B cell (primary cell): ENCODE measurements at regions not wholly inside any gene's neighbourhood (a gene's known extent, or its start where the extent isn't known, plus 50 kb on each side); places are given as distances from the start of the nearest gene placed in this dataset.
"Not testable (repeated sequence)": the region's sequence is repeated elsewhere in the genome, so short reads cannot be mapped to it uniquely, and the experiment has no call there.

Experiments used
- ATAC-seq: fragments of 200-7000 bp; cut with Tn5 transposase; one replicate; pipeline ENCODE4 v1.10.0; 2021; ENCODE audit warnings: low read depth, mild to moderate bottlenecking, moderate number of reproducible peaks, moderate library complexity
- CTCF ChIA-PET: fragments of 350-600 bp; sonication (Branson Sonifier 250); formaldehyde crosslinking; loops from one replicate; lab custom pipeline; 2021; ENCODE audit warnings: antibody characterized with exemption, inconsistent platforms; lab: Charles Lee
- POLR2A ChIA-PET: fragments of 350-600 bp; sonication (Branson Sonifier 250); formaldehyde crosslinking; loops from one replicate; lab custom pipeline; 2021; ENCODE audit warnings: antibody characterized with exemption; lab: Charles Lee
- DNase-seq: peaks from one replicate; pipeline ENCODE4 v3.0.0; 2013
- H2AFZ ChIP-seq: 2 replicates; pipeline ENCODE4 v1.6.1; 2012; ENCODE audit warnings: mild to moderate bottlenecking, low read depth, low read length; ENCODE audit not compliant: insufficient read depth, poor library complexity, severe bottlenecking
- H3K27ac ChIP-seq, 2 donors: 1 replicate in 1 of 2; 2 replicates in 1 of 2; pipeline ENCODE4 v1.5.1; 2012 to 2013; ENCODE audit warnings: low read length in 2 of 2, mild to moderate bottlenecking in 2 of 2, moderate library complexity in 1 of 2
- H3K27me3 ChIP-seq, 4 experiments: fragments of 200-600 bp in 1 of 4; sonication (generic) in 1 of 4; replicated peaks in 1 of 4; 1 replicate in 2 of 4; 2 replicates in 2 of 4; pipeline versions ENCODE4 v1.6.1 to v1.7.0; 2013 to 2016; ENCODE audit warnings: low read length in 3 of 4, mild to moderate bottlenecking in 2 of 4, mixed read lengths in 1 of 4, moderate library complexity in 1 of 4; ENCODE audit not compliant: insufficient read depth in 4 of 4, control insufficient read depth in 3 of 4; ENCODE audit errors: control extremely low read depth in 1 of 4
- H3K36me3 ChIP-seq, 2 experiments: replicated peaks in 1 of 2; 1 replicate in 1 of 2; 2 replicates in 1 of 2; pipeline versions ENCODE4 v1.6.1 to v1.7.1; 2013; ENCODE audit warnings: low read length in 1 of 2; ENCODE audit not compliant: insufficient read depth in 2 of 2, control insufficient read depth in 1 of 2; ENCODE audit errors: control extremely low read depth in 1 of 2, extremely low read depth in 1 of 2
- H3K4me1 ChIP-seq, 2 donors: fragments of 200-600 bp in 1 of 2; sonication (generic) in 1 of 2; 1 replicate in 1 of 2; 2 replicates in 1 of 2; pipeline versions ENCODE4 v1.5.1 to v1.6.1; 2013 to 2017; ENCODE audit warnings: low read length in 2 of 2; ENCODE audit not compliant: control insufficient read depth in 2 of 2, insufficient read depth in 2 of 2
- H3K4me2 ChIP-seq: replicated peaks from 2 replicates; pipeline ENCODE3; 2012; ENCODE audit warnings: mild to moderate bottlenecking, low read depth, low read length; ENCODE audit not compliant: poor library complexity, severe bottlenecking
- H3K4me3 ChIP-seq, 5 experiments: fragments of 200-600 bp in 1 of 5; sonication (generic) in 1 of 5; 1 replicate in 3 of 5; 2 replicates in 2 of 5; pipeline versions ENCODE4 v1.5.1 to v1.7.0; 2011 to 2016; ENCODE audit warnings: low read length in 4 of 5, mild to moderate bottlenecking in 4 of 5, low read depth in 2 of 5, control low read depth in 1 of 5, moderate library complexity in 1 of 5; ENCODE audit not compliant: insufficient read depth in 1 of 5; ENCODE audit errors: control extremely low read depth in 1 of 5, extremely low read depth in 1 of 5
- H3K79me2 ChIP-seq: fragments of 200-600 bp; sonication (generic); one replicate; pipeline ENCODE4 v1.6.0; 2016; ENCODE audit warnings: low read length; ENCODE audit not compliant: control insufficient read depth, insufficient read depth
- H3K9ac ChIP-seq: fragments of 200-600 bp; sonication (generic); 2 replicates; pipeline ENCODE4 v1.6.1; 2017; ENCODE audit warnings: mild to moderate bottlenecking, low read length, moderate library complexity
- H3K9me3 ChIP-seq, 3 donors: one replicate each; pipeline versions ENCODE4 v1.6.1 to v1.7.1; 2013; ENCODE audit warnings: low read length in 2 of 3; ENCODE audit not compliant: control insufficient read depth in 2 of 3, insufficient read depth in 1 of 3; ENCODE audit errors: control extremely low read depth in 1 of 3
- H4K20me1 ChIP-seq: 2 replicates; pipeline ENCODE4 v1.6.0; 2012; ENCODE audit warnings: mild to moderate bottlenecking, low read length; ENCODE audit not compliant: insufficient read depth, control insufficient read depth, poor library complexity, severe bottlenecking
- H3K27ac Mint-ChIP-seq: one replicate; pipeline ENCODE4 v1.8.0; 2021; ENCODE audit warnings: mixed read lengths
- H3K27me3 Mint-ChIP-seq: one replicate; pipeline ENCODE4 v1.8.0; 2021; ENCODE audit warnings: mixed read lengths
- H3K4me1 Mint-ChIP-seq: one replicate; pipeline ENCODE4 v1.8.0; 2021; ENCODE audit warnings: mixed read lengths
- H3K4me3 Mint-ChIP-seq: one replicate; pipeline ENCODE4 v1.8.0; 2021; ENCODE audit warnings: mixed read lengths
- H3K9me3 Mint-ChIP-seq: one replicate; pipeline ENCODE4 v1.8.0; 2022; ENCODE audit warnings: mixed read lengths; ENCODE audit not compliant: insufficient read depth
- EZH2 ChIP-seq: IDR thresholded peaks from 2 replicates; pipeline ENCODE4 v1.6.1; 2012; ENCODE audit warnings: borderline replicate concordance, low read depth, mild to moderate bottlenecking, moderate library complexity, low read length; ENCODE audit not compliant: insufficient read depth, poor library complexity, severe bottlenecking
- WGBS: methylation state at CpG from one replicate; pipeline ENCODE4 v1.1.5; 2013; ENCODE audit warnings: missing lambda C conversion rate; ENCODE audit not compliant: insufficient coverage; 5-methylcytosine and 5-hydroxymethylcytosine counted together
- intact Hi-C: fragments of 100-400 bp; cut with micrococcal nuclease; formaldehyde crosslinking; loops from one replicate; pipeline ENCODE4 v1.10.0; 2022
- TF ChIP-seq, protein P1 (sequence below): fragments of 200-600 bp; IDR thresholded peaks from one replicate; pipeline ENCODE4 v1.8.0; 2022; ENCODE audit warnings: antibody characterized with exemption, mild to moderate bottlenecking

DNA sequence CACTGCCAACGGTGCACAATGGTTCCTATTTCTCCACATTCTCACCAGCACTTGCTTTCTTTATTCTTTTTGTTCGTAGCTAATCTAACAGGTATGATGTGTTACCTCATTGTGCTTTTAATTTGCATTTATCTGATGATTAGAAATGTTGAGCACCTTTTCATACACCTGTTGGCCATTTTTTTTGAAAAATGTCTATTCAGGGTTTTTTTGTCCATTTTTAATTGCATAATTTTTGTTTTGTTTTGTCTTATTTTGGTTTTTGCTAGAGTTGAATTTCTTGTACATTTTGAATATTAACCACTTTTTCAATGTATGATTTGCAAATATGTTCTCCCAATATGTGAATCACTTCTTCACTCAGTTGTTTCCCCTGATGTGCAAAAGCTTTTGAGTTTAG lies 150.6 kb downstream of the TENT5A start:
- H4K20me1 ChIP-seq: no peaks in the 10 kb centered on the region
- H3K36me3 ChIP-seq: no peaks in the 10 kb centered on the region
- no peaks in the 10 kb centered on the region for H3K79me2 ChIP-seq
- no peak for ATAC-seq
- DNase-seq: no peak
- H3K4me2 ChIP-seq: no peak overlapping the region
- no CpG with 5 or more reads among the region's 2 CpGs for WGBS
- Mint-ChIP-seq H3K9me3 (no peaks in the 10 kb centered on the region), H3K4me3 (no peak overlapping the region), H3K4me1 (peaks cover 6% of the 10 kb centered on the region), H3K27ac (no peak overlapping the region), H3K27me3 (no peaks in the 10 kb centered on the region)
- ChIA-PET CTCF (no interaction called here), POLR2A (no interaction called here)
- no peaks in the 10 kb centered on the region for H3K27me3 ChIP-seq
- no peaks in the 10 kb centered on the region for H3K4me1 ChIP-seq
- H3K9ac ChIP-seq: no peak overlapping the region
- H3K27ac ChIP-seq: no peak overlapping the region
- no peak overlapping the region for H3K4me3 ChIP-seq
- intact Hi-C loops: no loop called here
- no peak overlapping the region for H2AFZ ChIP-seq
- H3K9me3 ChIP-seq: no peaks in the 10 kb centered on the region
- TF ChIP-seq, protein P1, sequence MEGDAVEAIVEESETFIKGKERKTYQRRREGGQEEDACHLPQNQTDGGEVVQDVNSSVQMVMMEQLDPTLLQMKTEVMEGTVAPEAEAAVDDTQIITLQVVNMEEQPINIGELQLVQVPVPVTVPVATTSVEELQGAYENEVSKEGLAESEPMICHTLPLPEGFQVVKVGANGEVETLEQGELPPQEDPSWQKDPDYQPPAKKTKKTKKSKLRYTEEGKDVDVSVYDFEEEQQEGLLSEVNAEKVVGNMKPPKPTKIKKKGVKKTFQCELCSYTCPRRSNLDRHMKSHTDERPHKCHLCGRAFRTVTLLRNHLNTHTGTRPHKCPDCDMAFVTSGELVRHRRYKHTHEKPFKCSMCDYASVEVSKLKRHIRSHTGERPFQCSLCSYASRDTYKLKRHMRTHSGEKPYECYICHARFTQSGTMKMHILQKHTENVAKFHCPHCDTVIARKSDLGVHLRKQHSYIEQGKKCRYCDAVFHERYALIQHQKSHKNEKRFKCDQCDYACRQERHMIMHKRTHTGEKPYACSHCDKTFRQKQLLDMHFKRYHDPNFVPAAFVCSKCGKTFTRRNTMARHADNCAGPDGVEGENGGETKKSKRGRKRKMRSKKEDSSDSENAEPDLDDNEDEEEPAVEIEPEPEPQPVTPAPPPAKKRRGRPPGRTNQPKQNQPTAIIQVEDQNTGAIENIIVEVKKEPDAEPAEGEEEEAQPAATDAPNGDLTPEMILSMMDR: no peak
- TF ChIP-seq EZH2: no peak

DNA sequence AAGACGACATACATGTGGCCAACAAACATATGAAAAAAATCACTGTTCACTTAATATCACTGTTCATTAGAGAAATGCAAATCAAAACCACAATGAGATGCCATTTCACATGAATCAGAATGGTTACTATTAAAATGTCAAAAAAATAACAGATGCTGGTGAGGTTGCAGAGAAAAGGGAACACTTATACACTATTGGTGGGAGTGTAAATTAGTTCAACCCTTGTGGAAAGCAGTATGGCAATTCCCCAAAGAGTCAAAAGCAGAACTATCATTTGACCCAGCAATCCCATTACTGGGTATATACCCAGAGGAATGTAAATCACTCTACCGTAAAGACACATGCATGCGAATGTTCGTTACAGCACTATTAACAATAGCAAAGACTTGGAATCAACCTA lies 152.0 kb downstream of the TENT5A start:
- CTCF ChIA-PET, H3K27me3 ChIP-seq, H4K20me1 ChIP-seq, POLR2A ChIA-PET, H3K4me1 Mint-ChIP-seq, H3K9me3 Mint-ChIP-seq, H3K27me3 Mint-ChIP-seq, ATAC-seq, H3K27ac ChIP-seq, H3K36me3 ChIP-seq, H3K79me2 ChIP-seq, H3K9ac ChIP-seq, intact Hi-C loops, H2AFZ ChIP-seq, H3K4me3 ChIP-seq, H3K4me1 ChIP-seq, H3K27ac Mint-ChIP-seq, H3K9me3 ChIP-seq, DNase-seq, H3K4me3 Mint-ChIP-seq, H3K4me2 ChIP-seq: not testable (repeated sequence)
- no CpG with 5 or more reads among the region's 4 CpGs for WGBS
